SK-N-SH (cell line): ENCODE measurements at regions not wholly inside any gene's neighbourhood (a gene's known extent, or its start where the extent isn't known, plus 50 kb on each side); places are given as distances from the start of the nearest gene placed in this dataset.

Source experiments
- CTCF ChIA-PET: fragments of 300-600, 350-600 bp; formaldehyde crosslinking; extraction: SDS; loops from one replicate; lab custom pipeline; 2021; lab: Yijun Ruan, JAX
- POLR2A ChIA-PET: fragments of 350-600 bp; sonication (Branson Sonifier 250); formaldehyde crosslinking; extraction: SDS; loops from one replicate; lab custom pipeline; 2020; ENCODE audit warnings: antibody characterized with exemption, inconsistent platforms; lab: Yijun Ruan, JAX
- DNase-seq: peaks from one replicate; pipeline ENCODE4 v3.0.0; 2012
- H2AFZ ChIP-seq: fragments of 200-600 bp; sonication (generic); 2 replicates; pipeline ENCODE4 v1.8.1; 2016; ENCODE audit warnings: antibody characterized with exemption, mild to moderate bottlenecking, low read depth
- H3F3A ChIP-seq: fragments of 200-600 bp; sonication (generic); replicated peaks from 2 replicates; pipeline ENCODE3; 2016; ENCODE audit warnings: antibody characterized with exemption, mild to moderate bottlenecking; ENCODE audit not compliant: insufficient read depth
- H3K27ac ChIP-seq, 2 experiments: fragments of 200-500 bp in 1 of 2; fragments of 200-600 bp in 1 of 2; sonication (Bioruptor generic) in 1 of 2; sonication (generic), shearing (Covaris generic) in 1 of 2; 2 replicates each; pipeline versions ENCODE4 v1.5.1 to v1.6.1; 2014 to 2016; ENCODE audit warnings: low read depth in 2 of 2, inconsistent platforms in 1 of 2, low read length in 1 of 2, mild to moderate bottlenecking in 1 of 2, mixed read lengths in 1 of 2
- H3K27me3 ChIP-seq: fragments of 200-600 bp; sonication (generic), shearing (Covaris generic); 2 replicates; pipeline ENCODE4 v1.6.1; 2016; ENCODE audit warnings: mixed run types; ENCODE audit not compliant: insufficient read depth
- H3K36me3 ChIP-seq, 2 experiments: fragments of 200-500 bp in 1 of 2; fragments of 200-600 bp in 1 of 2; sonication (Bioruptor generic) in 1 of 2; sonication (generic) in 1 of 2; replicated peaks in 1 of 2; 2 replicates each; pipeline versions ENCODE3 to v1.5.1; 2014 to 2016; ENCODE audit warnings: low read length in 1 of 2, mild to moderate bottlenecking in 1 of 2; ENCODE audit not compliant: insufficient read depth in 2 of 2, control insufficient read depth in 1 of 2
- H3K4me1 ChIP-seq, 2 experiments: fragments of 200-500 bp in 1 of 2; fragments of 200-600 bp in 1 of 2; sonication (Bioruptor generic) in 1 of 2; sonication (generic), shearing (Covaris generic) in 1 of 2; 2 replicates each; pipeline versions ENCODE4 v1.5.1 to v1.6.1; 2014 to 2016; ENCODE audit warnings: low read depth in 1 of 2, low read length in 1 of 2, mixed run types in 1 of 2; ENCODE audit not compliant: insufficient read depth in 2 of 2, control insufficient read depth in 1 of 2
- H3K4me2 ChIP-seq: fragments of 200-600 bp; sonication (generic), shearing (Covaris generic); 2 replicates; pipeline ENCODE4 v1.6.1; 2017; ENCODE audit warnings: mixed run types
- H3K4me3 ChIP-seq, 2 experiments: fragments of 200-500 bp in 1 of 2; fragments of 200-600 bp in 1 of 2; sonication (Bioruptor generic) in 1 of 2; sonication (generic), shearing (Covaris generic) in 1 of 2; 2 replicates each; pipeline versions ENCODE4 v1.5.1 to v1.8.1; 2014 to 2016; ENCODE audit warnings: low read depth in 2 of 2, inconsistent platforms in 1 of 2, low read length in 1 of 2, mild to moderate bottlenecking in 1 of 2, mixed read lengths in 1 of 2, moderate library complexity in 1 of 2
- H3K79me2 ChIP-seq: fragments of 200-600 bp; sonication (generic); 2 replicates; pipeline ENCODE4 v1.8.1; 2017; ENCODE audit warnings: mild to moderate bottlenecking; ENCODE audit not compliant: insufficient read depth
- H3K9ac ChIP-seq: fragments of 200-600 bp; sonication (generic); 2 replicates; pipeline ENCODE4 v1.6.1; 2017; ENCODE audit warnings: mixed run types
- H3K9me2 ChIP-seq: fragments of 200-600 bp; sonication (generic); 2 replicates; pipeline ENCODE4 v1.6.1; 2017; ENCODE audit warnings: mixed run types
- H3K9me3 ChIP-seq: fragments of 200-600 bp; sonication (generic); 2 replicates; pipeline ENCODE4 v1.6.1; 2017; ENCODE audit warnings: mixed run types, mild to moderate bottlenecking, moderate library complexity
- H4K20me1 ChIP-seq: fragments of 200-600 bp; sonication (generic); 2 replicates; pipeline ENCODE4 v1.6.1; 2017; ENCODE audit warnings: mild to moderate bottlenecking, mixed run types; ENCODE audit not compliant: insufficient read depth
- CHD2 ChIP-seq: fragments of 150-350 bp; IDR thresholded peaks from 2 replicates; pipeline ENCODE4 v1.6.1; 2018; ENCODE audit warnings: low read length; ENCODE audit not compliant: partially characterized antibody
- ELF1 ChIP-seq: IDR thresholded peaks from 2 replicates; pipeline ENCODE4 v1.4.0; 2012
- EP300 ChIP-seq, 2 experiments: IDR thresholded peaks; 2 replicates each; pipeline versions ENCODE4 v1.4.0 to v1.6.1; 2012; ENCODE audit warnings: borderline replicate concordance in 1 of 2, low read depth in 1 of 2, low read length in 1 of 2
- EZH2phosphoT487 ChIP-seq: fragments of 200-600 bp; sonication (generic); IDR thresholded peaks from 2 replicates; pipeline ENCODE4 v1.6.1; 2017; ENCODE audit warnings: low read depth, mixed run types, mild to moderate bottlenecking, antibody characterized with exemption, moderate library complexity, borderline replicate concordance
- FOSL2 ChIP-seq: IDR thresholded peaks from 2 replicates; pipeline ENCODE4 v1.4.0; 2012; ENCODE audit warnings: low read depth, mild to moderate bottlenecking, moderate library complexity, borderline replicate concordance
- MEF2A ChIP-seq: IDR thresholded peaks from 2 replicates; pipeline ENCODE4 v1.4.0; 2012; ENCODE audit warnings: low read depth, borderline replicate concordance
- MXI1 ChIP-seq: IDR thresholded peaks from 2 replicates; pipeline ENCODE4 v1.6.1; 2012; ENCODE audit warnings: mild to moderate bottlenecking, low read depth, low read length, improper control_type of control experiment
- POLR2AphosphoS5 ChIP-seq: IDR thresholded peaks from 2 replicates; pipeline ENCODE4 v1.6.1; 2012; ENCODE audit warnings: low read depth, low read length
- RCOR1 ChIP-seq: fragments of 150-350 bp; IDR thresholded peaks from 2 replicates; pipeline ENCODE4 v1.6.1; 2017; ENCODE audit warnings: antibody characterized with exemption, low read length
- RFX5 ChIP-seq: IDR thresholded peaks from 2 replicates; pipeline ENCODE4 v1.6.1; 2012; ENCODE audit warnings: mild to moderate bottlenecking, improper control_type of control experiment, low read length
- SIN3A ChIP-seq: IDR thresholded peaks from 2 replicates; pipeline ENCODE4 v1.6.1; 2012; ENCODE audit warnings: low read depth, mild to moderate bottlenecking, low read length, moderate library complexity, borderline replicate concordance
- SMC3 ChIP-seq: IDR thresholded peaks from 2 replicates; pipeline ENCODE4 v1.6.1; 2012; ENCODE audit warnings: low read depth, low read length, improper control_type of control experiment
- YY1 ChIP-seq: IDR thresholded peaks from 2 replicates; pipeline ENCODE4 v1.4.0; 2012; ENCODE audit warnings: low read depth, mild to moderate bottlenecking
- WGBS: methylation state at CpG from one replicate; pipeline ENCODE4 v1.1.6; 2017; ENCODE audit warnings: low lambda C conversion rate; 5-methylcytosine and 5-hydroxymethylcytosine counted together
- TF ChIP-seq, protein P1 (sequence below): IDR thresholded peaks from 2 replicates; pipeline ENCODE4 v1.6.1; 2012; ENCODE audit warnings: mild to moderate bottlenecking, low read depth, low read length, moderate library complexity
- TF ChIP-seq, protein P2 (sequence below): fragments of 150-350 bp; IDR thresholded peaks from 2 replicates; pipeline ENCODE4 v1.6.1; 2016; ENCODE audit warnings: mild to moderate bottlenecking, low read depth, low read length
- TF ChIP-seq, protein P3 (sequence below): IDR thresholded peaks from 2 replicates; pipeline ENCODE4; 2012
- TF ChIP-seq, protein P4 (sequence below): IDR thresholded peaks from 2 replicates; pipeline ENCODE4 v1.4.0; 2012; ENCODE audit warnings: low read depth, borderline replicate concordance
- TF ChIP-seq, protein P5 (sequence below): fragments of 150-350 bp; IDR thresholded peaks from 2 replicates; pipeline ENCODE4 v1.6.1; 2017; ENCODE audit warnings: antibody characterized with exemption, low read length, low read depth, borderline replicate concordance

DNA sequence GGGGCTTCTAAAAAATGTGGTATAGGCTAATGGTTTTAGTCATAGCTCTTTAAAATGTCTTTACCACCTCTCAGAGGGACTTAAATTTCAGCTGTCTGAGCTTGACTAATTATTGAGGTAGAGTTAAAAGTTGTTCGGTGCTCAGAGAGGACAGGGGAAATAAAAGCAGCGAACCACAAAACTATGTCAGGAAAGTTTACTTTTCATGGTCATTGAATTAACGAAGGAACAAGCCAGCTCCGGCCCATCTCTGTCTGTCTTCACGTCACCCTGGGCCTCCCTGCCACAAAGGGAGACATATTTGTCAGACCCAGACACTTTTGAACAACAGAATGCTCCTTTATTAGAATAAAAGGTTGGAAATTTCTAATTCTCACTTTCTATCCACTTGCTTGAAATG is 98.8 kb upstream of the EFNA5 start:
- H3K9me3 ChIP-seq, result no peaks in the 10 kb centered on the region
- ChIA-PET CTCF (no interaction called here), POLR2A (no interaction called here)
- no peaks in the 10 kb centered on the region for H3K79me2 ChIP-seq
- WGBS, result 64% methylated on average over 5 of the region's 5 CpGs
- no peak for TF ChIP-seq RFX5
- no peak for TF ChIP-seq POLR2AphosphoS5
- no peaks in the 10 kb centered on the region for H4K20me1 ChIP-seq
- no peak overlapping the region for H3K4me3 ChIP-seq
- H3K9ac ChIP-seq, result no peak overlapping the region
- no peaks in the 10 kb centered on the region for H3F3A ChIP-seq
- H3K4me1 ChIP-seq, result no peaks in the 10 kb centered on the region; a peak in 1 of 4 replicates
- H2AFZ ChIP-seq, result no peak overlapping the region
- H3K36me3 ChIP-seq, result no peaks in the 10 kb centered on the region
- no peaks in the 10 kb centered on the region for H3K27me3 ChIP-seq
- no peaks in the 10 kb centered on the region for H3K9me2 ChIP-seq
- H3K27ac ChIP-seq, result no peak overlapping the region
- no peak overlapping the region for H3K4me2 ChIP-seq
- DNase-seq, result no peak

DNA sequence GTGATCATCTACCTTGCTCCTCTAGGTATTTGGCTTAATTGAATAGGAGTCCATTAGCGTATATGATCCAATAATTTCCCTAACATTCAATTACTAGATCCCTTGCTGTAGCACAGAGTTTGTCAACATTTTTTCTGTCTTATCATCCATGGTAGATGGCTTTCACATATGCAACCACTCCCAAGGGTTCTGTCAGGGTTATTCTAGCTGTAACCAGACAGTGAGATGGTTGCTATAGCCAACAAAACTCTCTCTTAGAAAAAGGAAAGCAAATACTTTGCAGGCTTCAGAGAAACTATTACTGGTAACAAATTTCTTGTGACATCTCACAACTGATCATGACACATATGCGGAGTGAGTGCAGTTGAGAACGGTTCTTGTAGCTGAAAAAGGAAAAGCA is 96.2 kb upstream of the EFNA5 start:
- Histone ChIP-seq H3F3A (no peaks in the 10 kb centered on the region), H3K4me3 (no peak overlapping the region), H3K27me3 (no peaks in the 10 kb centered on the region), H2AFZ (no peak overlapping the region), H3K9me3 (no peaks in the 10 kb centered on the region), H3K4me2 (no peak overlapping the region), H3K4me1 (no peaks in the 10 kb centered on the region), H3K9me2 (no peaks in the 10 kb centered on the region), H3K79me2 (no peaks in the 10 kb centered on the region), H3K27ac (no peak overlapping the region), H3K36me3 (no peaks in the 10 kb centered on the region), H3K9ac (no peak overlapping the region), H4K20me1 (no peaks in the 10 kb centered on the region)
- CTCF ChIA-PET, result no interaction called here
- WGBS, result 75% methylated on average over 3 of the region's 3 CpGs
- DNase-seq, result no peak
- POLR2A ChIA-PET, result no interaction called here
- TF ChIP-seq RFX5 (no peak), MEF2A (no peak), CHD2 (no peak), YY1 (no peak), SIN3A (no peak), FOSL2 (no peak), EZH2phosphoT487 (no peak), EP300 (IDR thresholded peaks at IDR 0.05; ENCODE audit: borderline replicate concordance in 1 of 2, low read depth in 1 of 2, low read length in 1 of 2) (no peak), SMC3 (no peak), RCOR1 (no peak), MXI1 (no peak), ELF1 (no peak)
- TF ChIP-seq, protein P1, sequence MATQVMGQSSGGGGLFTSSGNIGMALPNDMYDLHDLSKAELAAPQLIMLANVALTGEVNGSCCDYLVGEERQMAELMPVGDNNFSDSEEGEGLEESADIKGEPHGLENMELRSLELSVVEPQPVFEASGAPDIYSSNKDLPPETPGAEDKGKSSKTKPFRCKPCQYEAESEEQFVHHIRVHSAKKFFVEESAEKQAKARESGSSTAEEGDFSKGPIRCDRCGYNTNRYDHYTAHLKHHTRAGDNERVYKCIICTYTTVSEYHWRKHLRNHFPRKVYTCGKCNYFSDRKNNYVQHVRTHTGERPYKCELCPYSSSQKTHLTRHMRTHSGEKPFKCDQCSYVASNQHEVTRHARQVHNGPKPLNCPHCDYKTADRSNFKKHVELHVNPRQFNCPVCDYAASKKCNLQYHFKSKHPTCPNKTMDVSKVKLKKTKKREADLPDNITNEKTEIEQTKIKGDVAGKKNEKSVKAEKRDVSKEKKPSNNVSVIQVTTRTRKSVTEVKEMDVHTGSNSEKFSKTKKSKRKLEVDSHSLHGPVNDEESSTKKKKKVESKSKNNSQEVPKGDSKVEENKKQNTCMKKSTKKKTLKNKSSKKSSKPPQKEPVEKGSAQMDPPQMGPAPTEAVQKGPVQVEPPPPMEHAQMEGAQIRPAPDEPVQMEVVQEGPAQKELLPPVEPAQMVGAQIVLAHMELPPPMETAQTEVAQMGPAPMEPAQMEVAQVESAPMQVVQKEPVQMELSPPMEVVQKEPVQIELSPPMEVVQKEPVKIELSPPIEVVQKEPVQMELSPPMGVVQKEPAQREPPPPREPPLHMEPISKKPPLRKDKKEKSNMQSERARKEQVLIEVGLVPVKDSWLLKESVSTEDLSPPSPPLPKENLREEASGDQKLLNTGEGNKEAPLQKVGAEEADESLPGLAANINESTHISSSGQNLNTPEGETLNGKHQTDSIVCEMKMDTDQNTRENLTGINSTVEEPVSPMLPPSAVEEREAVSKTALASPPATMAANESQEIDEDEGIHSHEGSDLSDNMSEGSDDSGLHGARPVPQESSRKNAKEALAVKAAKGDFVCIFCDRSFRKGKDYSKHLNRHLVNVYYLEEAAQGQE, result no peak
- TF ChIP-seq, protein P2, sequence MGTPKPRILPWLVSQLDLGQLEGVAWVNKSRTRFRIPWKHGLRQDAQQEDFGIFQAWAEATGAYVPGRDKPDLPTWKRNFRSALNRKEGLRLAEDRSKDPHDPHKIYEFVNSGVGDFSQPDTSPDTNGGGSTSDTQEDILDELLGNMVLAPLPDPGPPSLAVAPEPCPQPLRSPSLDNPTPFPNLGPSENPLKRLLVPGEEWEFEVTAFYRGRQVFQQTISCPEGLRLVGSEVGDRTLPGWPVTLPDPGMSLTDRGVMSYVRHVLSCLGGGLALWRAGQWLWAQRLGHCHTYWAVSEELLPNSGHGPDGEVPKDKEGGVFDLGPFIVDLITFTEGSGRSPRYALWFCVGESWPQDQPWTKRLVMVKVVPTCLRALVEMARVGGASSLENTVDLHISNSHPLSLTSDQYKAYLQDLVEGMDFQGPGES, result no peak
- TF ChIP-seq, protein P3, sequence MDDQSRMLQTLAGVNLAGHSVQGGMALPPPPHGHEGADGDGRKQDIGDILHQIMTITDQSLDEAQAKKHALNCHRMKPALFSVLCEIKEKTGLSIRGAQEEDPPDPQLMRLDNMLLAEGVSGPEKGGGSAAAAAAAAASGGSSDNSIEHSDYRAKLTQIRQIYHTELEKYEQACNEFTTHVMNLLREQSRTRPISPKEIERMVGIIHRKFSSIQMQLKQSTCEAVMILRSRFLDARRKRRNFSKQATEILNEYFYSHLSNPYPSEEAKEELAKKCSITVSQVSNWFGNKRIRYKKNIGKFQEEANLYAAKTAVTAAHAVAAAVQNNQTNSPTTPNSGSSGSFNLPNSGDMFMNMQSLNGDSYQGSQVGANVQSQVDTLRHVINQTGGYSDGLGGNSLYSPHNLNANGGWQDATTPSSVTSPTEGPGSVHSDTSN, result no peak
- TF ChIP-seq, protein P4, sequence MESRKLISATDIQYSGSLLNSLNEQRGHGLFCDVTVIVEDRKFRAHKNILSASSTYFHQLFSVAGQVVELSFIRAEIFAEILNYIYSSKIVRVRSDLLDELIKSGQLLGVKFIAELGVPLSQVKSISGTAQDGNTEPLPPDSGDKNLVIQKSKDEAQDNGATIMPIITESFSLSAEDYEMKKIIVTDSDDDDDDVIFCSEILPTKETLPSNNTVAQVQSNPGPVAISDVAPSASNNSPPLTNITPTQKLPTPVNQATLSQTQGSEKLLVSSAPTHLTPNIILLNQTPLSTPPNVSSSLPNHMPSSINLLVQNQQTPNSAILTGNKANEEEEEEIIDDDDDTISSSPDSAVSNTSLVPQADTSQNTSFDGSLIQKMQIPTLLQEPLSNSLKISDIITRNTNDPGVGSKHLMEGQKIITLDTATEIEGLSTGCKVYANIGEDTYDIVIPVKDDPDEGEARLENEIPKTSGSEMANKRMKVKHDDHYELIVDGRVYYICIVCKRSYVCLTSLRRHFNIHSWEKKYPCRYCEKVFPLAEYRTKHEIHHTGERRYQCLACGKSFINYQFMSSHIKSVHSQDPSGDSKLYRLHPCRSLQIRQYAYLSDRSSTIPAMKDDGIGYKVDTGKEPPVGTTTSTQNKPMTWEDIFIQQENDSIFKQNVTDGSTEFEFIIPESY, result no peak
- TF ChIP-seq, protein P5, sequence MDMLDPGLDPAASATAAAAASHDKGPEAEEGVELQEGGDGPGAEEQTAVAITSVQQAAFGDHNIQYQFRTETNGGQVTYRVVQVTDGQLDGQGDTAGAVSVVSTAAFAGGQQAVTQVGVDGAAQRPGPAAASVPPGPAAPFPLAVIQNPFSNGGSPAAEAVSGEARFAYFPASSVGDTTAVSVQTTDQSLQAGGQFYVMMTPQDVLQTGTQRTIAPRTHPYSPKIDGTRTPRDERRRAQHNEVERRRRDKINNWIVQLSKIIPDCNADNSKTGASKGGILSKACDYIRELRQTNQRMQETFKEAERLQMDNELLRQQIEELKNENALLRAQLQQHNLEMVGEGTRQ, result no peak
